Cardiac muscle cell (in vitro differentiated cells and primary cell): ENCODE measurements at regions not wholly inside any gene's neighbourhood (a gene's known extent, or its start where the extent isn't known, plus 50 kb on each side); places are given as distances from the start of the nearest gene placed in this dataset.

Experiments
- DNase-seq, 2 donors: peaks; one replicate each; pipeline versions ENCODE4 v3.0.0 to v3.0.0-alpha.2; 2010 to 2017; ENCODE audit warnings: low read depth in 1 of 2, low spot score in 1 of 2
- H3K27ac ChIP-seq: fragments of 200-600 bp; sonication (generic); 2 replicates; pipeline ENCODE4 v1.5.1; 2016
- H3K27me3 ChIP-seq: fragments of 200-600 bp; sonication (generic); 2 replicates; pipeline ENCODE4 v1.6.0; 2016; ENCODE audit warnings: control low read depth
- H3K36me3 ChIP-seq: fragments of 200-600 bp; sonication (generic); 2 replicates; pipeline ENCODE4 v1.5.1; 2016; ENCODE audit warnings: control low read depth
- H3K4me1 ChIP-seq: fragments of 200-600 bp; sonication (generic); 2 replicates; pipeline ENCODE4 v1.8.1; 2017; ENCODE audit warnings: low read depth, mild to moderate bottlenecking, mixed run types
- H3K4me3 ChIP-seq: fragments of 200-600 bp; sonication (generic); 2 replicates; pipeline ENCODE4 v1.5.1; 2016; ENCODE audit warnings: mild to moderate bottlenecking
- H3K9me3 ChIP-seq: fragments of 200-600 bp; sonication (generic); 2 replicates; pipeline ENCODE4 v1.5.1; 2017; ENCODE audit warnings: low read depth, mild to moderate bottlenecking, control low read depth
- CTCF ChIP-seq: IDR thresholded peaks from 2 replicates; pipeline ENCODE4 v1.5.1; 2012; ENCODE audit warnings: low read depth, mild to moderate bottlenecking, low read length

- H3K4me3 ChIP-seq, result no peak overlapping the region
- H3K36me3 ChIP-seq, result no peaks in the 10 kb centered on the region
- H3K27me3 ChIP-seq, result no peaks in the 10 kb centered on the region
- peak in 1 of 2 donors; percentile 25 for DNase-seq
- H3K4me1 ChIP-seq, result no peaks in the 10 kb centered on the region
- no peaks in the 10 kb centered on the region for H3K9me3 ChIP-seq
- no peak for TF ChIP-seq CTCF
- no peak overlapping the region for H3K27ac ChIP-seq
Observed at GRCh38 chr4:132982151-132982550, 166.9 kb upstream of the PCDH10 start.

GRCh38 chr4:132991111-132991510 lies 158.0 kb upstream of the PCDH10 start:
- no peak overlapping the region for H3K4me3 ChIP-seq
- H3K27ac ChIP-seq, result no peak overlapping the region
- H3K4me1 ChIP-seq, result no peaks in the 10 kb centered on the region
- no peaks in the 10 kb centered on the region for H3K36me3 ChIP-seq
- no peaks in the 10 kb centered on the region for H3K27me3 ChIP-seq
- no peak for DNase-seq
- no peaks in the 10 kb centered on the region for H3K9me3 ChIP-seq
- no peak for TF ChIP-seq CTCF

GRCh38 chr4:132992686-132993085 lies 156.4 kb upstream of the PCDH10 start:
- Histone ChIP-seq H3K4me3 (no peak overlapping the region), H3K27ac (no peak overlapping the region), H3K9me3 (no peaks in the 10 kb centered on the region), H3K4me1 (no peaks in the 10 kb centered on the region), H3K36me3 (no peaks in the 10 kb centered on the region), H3K27me3 (no peaks in the 10 kb centered on the region)
- TF ChIP-seq CTCF, result no peak
- peak in 1 of 2 donors; percentile 6 for DNase-seq

- no peaks in the 10 kb centered on the region for H3K36me3 ChIP-seq
- no peaks in the 10 kb centered on the region for H3K27me3 ChIP-seq
- no peak for DNase-seq
- TF ChIP-seq CTCF, result no peak
- H3K9me3 ChIP-seq, result no peaks in the 10 kb centered on the region
- H3K4me1 ChIP-seq, result peaks cover 13% of the 10 kb centered on the region
- H3K27ac ChIP-seq, result no peak overlapping the region
- no peak overlapping the region for H3K4me3 ChIP-seq
Observed at GRCh38 chr4:132998585-132999230, 150.4 kb upstream of the PCDH10 start.

- H3K36me3 ChIP-seq, result no peaks in the 10 kb centered on the region
- H3K27ac ChIP-seq, result peak overlapping the region; percentile 49
- H3K9me3 ChIP-seq, result no peaks in the 10 kb centered on the region
- no peak for TF ChIP-seq CTCF
- DNase-seq, result peak in 1 of 2 donors; percentile 50
- no peaks in the 10 kb centered on the region for H3K27me3 ChIP-seq
- no peak overlapping the region for H3K4me3 ChIP-seq
- peaks cover 13% of the 10 kb centered on the region for H3K4me1 ChIP-seq
Observed at GRCh38 chr4:133000012-133000411, 149.1 kb upstream of the PCDH10 start.

GRCh38 chr4:133003169-133003568 lies 145.9 kb upstream of the PCDH10 start:
- DNase-seq, result no peak
- no peak overlapping the region for H3K4me3 ChIP-seq
- no peaks in the 10 kb centered on the region for H3K9me3 ChIP-seq
- peaks cover 13% of the 10 kb centered on the region for H3K4me1 ChIP-seq
- no peak overlapping the region for H3K27ac ChIP-seq
- no peaks in the 10 kb centered on the region for H3K36me3 ChIP-seq
- TF ChIP-seq CTCF, result no peak
- H3K27me3 ChIP-seq, result no peaks in the 10 kb centered on the region
